Prostate gland (tissue), 2 donors: ENCODE measurements at regions not wholly inside any gene's neighbourhood (a gene's known extent, or its start where the extent isn't known, plus 50 kb on each side); places are given as distances from the start of the nearest gene placed in this dataset.

Experiments used
- CTCF ChIP-seq, 4 experiments: fragments of 200-600 bp in 2 of 4; fragments of 450-650 bp in 2 of 4; sonication (generic) in 2 of 4; IDR thresholded peaks; 1 replicate in 3 of 4; 2 replicates in 1 of 4; pipeline ENCODE4 v1.5.1; 2016 to 2019; ENCODE audit warnings: antibody characterized with exemption in 4 of 4, mild to moderate bottlenecking in 2 of 4, moderate library complexity in 2 of 4
- POLR2A ChIP-seq: fragments of 450-650 bp; IDR thresholded peaks from one replicate; pipeline ENCODE4 v1.6.1; 2016; ENCODE audit warnings: antibody characterized with exemption, mild to moderate bottlenecking
- POLR2AphosphoS5 ChIP-seq: sonication (generic); formaldehyde crosslinking; IDR thresholded peaks from one replicate; pipeline ENCODE4 v1.6.1; 2017; ENCODE audit warnings: antibody characterized with exemption

- no peak for TF ChIP-seq POLR2A
- no peak for TF ChIP-seq CTCF (IDR thresholded peaks at IDR 0.05)
- TF ChIP-seq POLR2AphosphoS5, result no peak
These were observed 208.7 kb downstream of the EMX2 start for GRCh38 chr10:117751259-117751658.
